Neural cell (in vitro differentiated cells): ENCODE measurements at regions not wholly inside any gene's neighbourhood (a gene's known extent, or its start where the extent isn't known, plus 50 kb on each side); places are given as distances from the start of the nearest gene placed in this dataset.

Experiments
- H2AFZ ChIP-seq: fragments of 200-600, 300-800 bp; sonication (generic), shearing (Covaris generic); 2 replicates; pipeline ENCODE4 v1.6.0; 2014; ENCODE audit warnings: low read depth, mild to moderate bottlenecking, antibody characterized with exemption, low read length, moderate library complexity
- H3F3A ChIP-seq: fragments of 200-600 bp; shearing (Covaris generic); 2 replicates; pipeline ENCODE4 v1.6.1; 2016; ENCODE audit warnings: mild to moderate bottlenecking, moderate library complexity, mixed read lengths, antibody characterized with exemption, low read length; ENCODE audit not compliant: insufficient read depth, poor library complexity, severe bottlenecking
- H3K27ac ChIP-seq: fragments of 200-600, 300-800 bp; sonication (generic), shearing (Covaris generic); 2 replicates; pipeline ENCODE4 v1.5.1; 2014; ENCODE audit warnings: mild to moderate bottlenecking, low read length, moderate library complexity
- H3K27me3 ChIP-seq: fragments of 300-800, 200-600 bp; sonication (generic), shearing (Covaris generic); 2 replicates; pipeline ENCODE4 v1.6.0; 2014; ENCODE audit warnings: mild to moderate bottlenecking, low read depth, low read length, moderate library complexity; ENCODE audit not compliant: insufficient read depth
- H3K36me3 ChIP-seq: fragments of 300-800, 200-600 bp; sonication (generic), shearing (Covaris generic); 2 replicates; pipeline ENCODE4 v1.5.1; 2014; ENCODE audit warnings: mild to moderate bottlenecking, antibody characterized with exemption, low read length, moderate library complexity; ENCODE audit not compliant: insufficient read depth
- H3K4me2 ChIP-seq: fragments of 300-800, 200-600 bp; sonication (generic), shearing (Covaris generic); 2 replicates; pipeline ENCODE4 v1.6.0; 2014; ENCODE audit warnings: mild to moderate bottlenecking, low read length
- H3K4me3 ChIP-seq: fragments of 300-800, 200-600 bp; sonication (generic), shearing (Covaris generic); 2 replicates; pipeline ENCODE4 v1.5.1; 2014; ENCODE audit warnings: mild to moderate bottlenecking, low read length, moderate library complexity
- H3K79me2 ChIP-seq: fragments of 200-600 bp; shearing (Covaris generic); replicated peaks from 2 replicates; pipeline ENCODE4 v1.6.0; 2014; ENCODE audit warnings: mild to moderate bottlenecking, low read length, moderate library complexity; ENCODE audit not compliant: insufficient read depth
- H3K9ac ChIP-seq: fragments of 300-800, 200-600 bp; sonication (generic), shearing (Covaris generic); 2 replicates; pipeline ENCODE4 v1.6.1; 2016; ENCODE audit warnings: mild to moderate bottlenecking, low read length, mixed read lengths
- H3K9me2 ChIP-seq: fragments of 200-600 bp; shearing (Covaris generic); 2 replicates; pipeline ENCODE4 v1.6.1; 2016; ENCODE audit warnings: mild to moderate bottlenecking, low read length, mixed read lengths; ENCODE audit not compliant: insufficient read depth
- H3K9me3 ChIP-seq: fragments of 200-600, 300-800 bp; sonication (generic), shearing (Covaris generic); 2 replicates; pipeline ENCODE4 v1.6.1; 2016; ENCODE audit warnings: mild to moderate bottlenecking, mixed run types, low read length, moderate library complexity, mixed read lengths
- H4K20me1 ChIP-seq: fragments of 200-600 bp; shearing (Covaris generic); 2 replicates; pipeline ENCODE4 v1.6.1; 2016; ENCODE audit warnings: mild to moderate bottlenecking, mixed run types; ENCODE audit not compliant: insufficient read depth
- CTCF ChIP-seq: fragments of 450-650 bp; IDR thresholded peaks from 2 replicates; pipeline ENCODE4 v1.5.1; 2014; ENCODE audit warnings: antibody characterized with exemption, mild to moderate bottlenecking, moderate library complexity; ENCODE audit not compliant: poor library complexity, severe bottlenecking
- EP300 ChIP-seq: fragments of 450-650 bp; conservative IDR thresholded peaks from 2 replicates; pipeline ENCODE4 v1.6.1; 2014; ENCODE audit warnings: antibody characterized with exemption, mild to moderate bottlenecking, moderate library complexity; ENCODE audit not compliant: poor library complexity, severe bottlenecking
- EZH2 ChIP-seq: fragments of 200-600, 300-800 bp; shearing (Covaris generic), sonication (generic); IDR thresholded peaks from 2 replicates; pipeline ENCODE4 v1.6.1; 2014; ENCODE audit warnings: antibody characterized with exemption, low read length, borderline replicate concordance, mild to moderate bottlenecking; ENCODE audit not compliant: insufficient read depth, poor library complexity, severe bottlenecking
- MXI1 ChIP-seq: fragments of 450-650 bp; conservative IDR thresholded peaks from 2 replicates; pipeline ENCODE4 v1.6.1; 2014; ENCODE audit warnings: antibody characterized with exemption, mild to moderate bottlenecking; ENCODE audit not compliant: poor library complexity, severe bottlenecking
- POLR2AphosphoS5 ChIP-seq: IDR thresholded peaks from 2 replicates; pipeline ENCODE4 v1.6.1; 2012
- RAD21 ChIP-seq: fragments of 450-650 bp; conservative IDR thresholded peaks from 2 replicates; pipeline ENCODE4 v1.6.1; 2014; ENCODE audit warnings: antibody characterized with exemption, mild to moderate bottlenecking, moderate library complexity
- REST ChIP-seq: IDR thresholded peaks from 2 replicates; pipeline ENCODE4 v1.6.1; 2012; ENCODE audit warnings: borderline replicate concordance
- SMC3 ChIP-seq: fragments of 450-650 bp; conservative IDR thresholded peaks from 2 replicates; pipeline ENCODE4 v1.6.1; 2014; ENCODE audit warnings: antibody characterized with exemption, mild to moderate bottlenecking, moderate library complexity; ENCODE audit not compliant: poor library complexity
- TAF1 ChIP-seq: IDR thresholded peaks from 2 replicates; pipeline ENCODE4 v1.6.1; 2012; ENCODE audit warnings: low read depth

- H3K27ac ChIP-seq: no peak overlapping the region
- H4K20me1 ChIP-seq: no peaks in the 10 kb centered on the region
- H2AFZ ChIP-seq: no peak overlapping the region
- H3K36me3 ChIP-seq: no peaks in the 10 kb centered on the region
- H3K4me2 ChIP-seq: no peak overlapping the region
- H3K9me2 ChIP-seq: no peaks in the 10 kb centered on the region
- H3K4me3 ChIP-seq: no peak overlapping the region
- H3F3A ChIP-seq: no peaks in the 10 kb centered on the region
- TF ChIP-seq POLR2AphosphoS5: no peak
- no peak for TF ChIP-seq RAD21
- no peak for TF ChIP-seq REST
- TF ChIP-seq CTCF: no peak
- TF ChIP-seq MXI1: no peak
- no peak for TF ChIP-seq SMC3
- TF ChIP-seq TAF1: no peak
- TF ChIP-seq EP300: no peak
- TF ChIP-seq EZH2: no peak
- no peaks in the 10 kb centered on the region for H3K79me2 ChIP-seq
- no peaks in the 10 kb centered on the region for H3K27me3 ChIP-seq
- no peak overlapping the region for H3K9ac ChIP-seq
- no peaks in the 10 kb centered on the region for H3K9me3 ChIP-seq
These were observed 379.1 kb upstream of the TMPRSS15 start for GRCh38 chr21:18782721-18783120.

GRCh38 chr21:18801468-18801867 lies 397.9 kb upstream of the TMPRSS15 start:
- Histone ChIP-seq H3K79me2 (no peaks in the 10 kb centered on the region), H3K4me3 (no peak overlapping the region), H3K36me3 (no peaks in the 10 kb centered on the region), H4K20me1 (no peaks in the 10 kb centered on the region), H3K9ac (no peak overlapping the region), H3K9me2 (no peaks in the 10 kb centered on the region), H3K27ac (no peak overlapping the region), H3K9me3 (no peaks in the 10 kb centered on the region), H3K4me2 (no peak overlapping the region), H3K27me3 (no peaks in the 10 kb centered on the region), H2AFZ (no peak overlapping the region), H3F3A (no peaks in the 10 kb centered on the region)
- TF ChIP-seq EZH2 (no peak), RAD21 (no peak), EP300 (no peak), TAF1 (no peak), CTCF (no peak), REST (no peak), SMC3 (no peak), MXI1 (no peak), POLR2AphosphoS5 (no peak)
